Gastrocnemius medialis (tissue), 4 donors: ENCODE measurements at regions not wholly inside any gene's neighbourhood (a gene's known extent, or its start where the extent isn't known, plus 50 kb on each side); places are given as distances from the start of the nearest gene placed in this dataset.

Source experiments
- ATAC-seq, 2 donors: fragments of 150-250 bp; one replicate each; pipeline ENCODE4 v1.9.1; 2016
- DNase-seq, 2 donors: peaks; one replicate each; pipeline ENCODE4 v3.0.0-alpha.2; 2019
- H3K27ac ChIP-seq, 4 donors: fragments of 200-600 bp; sonication (generic); 1 replicate in 1 of 4; 2 replicates in 3 of 4; pipeline ENCODE4 v1.5.1; 2016 to 2018; ENCODE audit warnings: mild to moderate bottlenecking in 2 of 4, moderate library complexity in 1 of 4
- H3K27me3 ChIP-seq, 3 donors: fragments of 200-600 bp; sonication (generic) in 2 of 3; 1 replicate in 1 of 3; 2 replicates in 2 of 3; pipeline versions ENCODE4 v1.5.1 to v1.6.0; 2016 to 2019; ENCODE audit warnings: mild to moderate bottlenecking in 1 of 3, moderate library complexity in 1 of 3
- H3K36me3 ChIP-seq, 2 donors: fragments of 200-600 bp; sonication (generic) in 1 of 2; one replicate each; pipeline ENCODE4 v1.5.1; 2017 to 2018
- H3K4me1 ChIP-seq, 2 donors: fragments of 200-600 bp; sonication (generic) in 1 of 2; one replicate each; pipeline ENCODE4 v1.5.1; 2016 to 2017; ENCODE audit warnings: mild to moderate bottlenecking in 2 of 2
- H3K4me3 ChIP-seq, 4 donors: fragments of 200-600 bp; sonication (generic) in 3 of 4; 1 replicate in 1 of 4; 2 replicates in 3 of 4; pipeline ENCODE4 v1.5.1; 2016 to 2019; ENCODE audit warnings: mild to moderate bottlenecking in 2 of 4
- H3K9me3 ChIP-seq, 3 donors: fragments of 200-600 bp; sonication (generic) in 2 of 3; 1 replicate in 1 of 3; 2 replicates in 2 of 3; pipeline ENCODE4 v1.5.1; 2016 to 2019
- POLR2A ChIP-seq, 2 donors: fragments of 450-650 bp; IDR thresholded peaks; one replicate each; pipeline ENCODE4 v1.6.1; 2017; ENCODE audit warnings: antibody characterized with exemption in 2 of 2, mild to moderate bottlenecking in 2 of 2, moderate library complexity in 2 of 2
- in situ Hi-C, 4 donors: fragments of 200-750 bp; cut with MboI; loops; one replicate each; pipeline versions ENCODE4 v1.15.0 to v1.8.0; 2017; ENCODE audit warnings: low sequenced_read_pairs in 4 of 4
- intact Hi-C: fragments of 100-400 bp; cut with DNase I; formaldehyde crosslinking; loops from one replicate; pipeline ENCODE4 v1.15.1; 2023; ENCODE audit warnings: low total_unique reads
- TF ChIP-seq, protein P1 (sequence below), 5 experiments: fragments of 450-650 bp in 3 of 5; fragments of 200-600 bp in 2 of 5; sonication (generic) in 2 of 5; IDR thresholded peaks in 4 of 5; conservative IDR thresholded peaks in 1 of 5; 1 replicate in 4 of 5; 2 replicates in 1 of 5; pipeline ENCODE4 v1.5.1; 2016 to 2019; ENCODE audit warnings: antibody characterized with exemption in 5 of 5, mild to moderate bottlenecking in 3 of 5, moderate library complexity in 3 of 5

DNA sequence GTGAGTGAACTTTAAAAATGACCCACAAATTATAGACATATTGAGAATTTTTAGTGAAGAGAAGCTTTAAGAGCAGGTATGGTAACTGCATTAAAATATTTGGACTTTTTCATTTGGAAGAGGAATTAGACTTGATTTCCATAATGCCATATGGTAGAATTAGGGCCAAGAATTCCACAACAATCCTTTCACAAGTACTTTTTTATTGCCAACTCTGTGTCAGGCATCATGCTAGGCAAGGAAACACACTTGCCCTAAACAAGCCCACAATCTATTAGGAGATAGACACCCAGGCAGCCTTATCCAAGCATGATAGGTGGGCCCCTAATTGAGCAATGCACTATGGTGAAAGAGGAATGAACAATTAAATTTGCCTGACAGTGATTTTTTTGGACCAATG lies 353.0 kb downstream of the TGFB2 start:
- no peaks in the 10 kb centered on the region for H3K27me3 ChIP-seq
- H3K9me3 ChIP-seq, result no peaks in the 10 kb centered on the region
- H3K4me3 ChIP-seq, result no peak overlapping the region
- ATAC-seq (no peak), DNase-seq (no peak)
- H3K36me3 ChIP-seq, result no peaks in the 10 kb centered on the region
- TF ChIP-seq POLR2A (IDR thresholded peaks at IDR 0.05), result no peak
- TF ChIP-seq, protein P1, sequence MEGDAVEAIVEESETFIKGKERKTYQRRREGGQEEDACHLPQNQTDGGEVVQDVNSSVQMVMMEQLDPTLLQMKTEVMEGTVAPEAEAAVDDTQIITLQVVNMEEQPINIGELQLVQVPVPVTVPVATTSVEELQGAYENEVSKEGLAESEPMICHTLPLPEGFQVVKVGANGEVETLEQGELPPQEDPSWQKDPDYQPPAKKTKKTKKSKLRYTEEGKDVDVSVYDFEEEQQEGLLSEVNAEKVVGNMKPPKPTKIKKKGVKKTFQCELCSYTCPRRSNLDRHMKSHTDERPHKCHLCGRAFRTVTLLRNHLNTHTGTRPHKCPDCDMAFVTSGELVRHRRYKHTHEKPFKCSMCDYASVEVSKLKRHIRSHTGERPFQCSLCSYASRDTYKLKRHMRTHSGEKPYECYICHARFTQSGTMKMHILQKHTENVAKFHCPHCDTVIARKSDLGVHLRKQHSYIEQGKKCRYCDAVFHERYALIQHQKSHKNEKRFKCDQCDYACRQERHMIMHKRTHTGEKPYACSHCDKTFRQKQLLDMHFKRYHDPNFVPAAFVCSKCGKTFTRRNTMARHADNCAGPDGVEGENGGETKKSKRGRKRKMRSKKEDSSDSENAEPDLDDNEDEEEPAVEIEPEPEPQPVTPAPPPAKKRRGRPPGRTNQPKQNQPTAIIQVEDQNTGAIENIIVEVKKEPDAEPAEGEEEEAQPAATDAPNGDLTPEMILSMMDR (IDR thresholded peaks at IDR 0.05 in 4 of 5, conservative IDR thresholded peaks at IDR 0.05 in 1 of 5), result no peak
- no peaks in the 10 kb centered on the region for H3K4me1 ChIP-seq
- in situ Hi-C loops, result no loop called here
- H3K27ac ChIP-seq, result no peak overlapping the region
- intact Hi-C loops, result no loop called here

DNA sequence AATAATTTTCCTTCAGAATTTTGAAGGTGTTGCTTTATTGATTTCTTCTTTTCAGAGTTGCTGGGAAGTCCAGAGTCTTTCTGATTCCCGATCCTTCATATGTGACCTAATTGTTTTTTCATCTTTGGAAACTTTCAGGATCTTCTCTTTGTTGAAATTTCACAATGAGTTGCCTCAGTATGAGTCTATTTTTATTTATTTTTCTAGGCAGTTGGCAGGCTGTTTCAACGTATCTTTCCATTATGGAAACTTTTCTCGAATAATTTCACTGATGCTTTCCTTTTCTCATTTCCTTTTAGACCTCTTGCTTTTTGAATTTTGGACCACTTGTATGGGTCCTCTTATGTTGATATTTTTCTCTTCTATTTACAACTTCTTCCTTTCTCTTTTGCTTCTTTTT lies 354.3 kb downstream of the TGFB2 start:
- in situ Hi-C loops, result no loop called here
- no peak for TF ChIP-seq POLR2A (IDR thresholded peaks at IDR 0.05)
- TF ChIP-seq, protein P1 (IDR thresholded peaks at IDR 0.05 in 4 of 5, conservative IDR thresholded peaks at IDR 0.05 in 1 of 5), result no peak
- ATAC-seq, result no peak

DNA sequence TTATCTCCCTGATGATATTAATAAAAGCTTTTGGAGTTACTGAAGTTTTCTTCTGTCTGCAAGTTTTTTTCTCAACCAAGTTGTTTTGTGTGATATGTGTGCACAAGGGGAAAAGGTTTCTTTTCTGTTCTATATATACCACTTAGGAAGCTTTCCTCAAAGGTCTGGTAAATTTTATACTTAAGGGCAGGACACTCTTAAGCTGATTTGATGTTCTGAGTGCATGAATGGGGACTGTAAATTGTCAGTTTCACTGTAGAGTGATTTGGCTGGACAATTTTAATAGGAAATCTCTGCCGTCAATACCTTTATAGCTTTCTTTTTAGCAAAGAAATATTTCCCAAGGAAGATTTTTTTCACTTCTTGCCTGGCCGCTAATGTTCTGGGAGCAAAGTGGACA lies 354.7 kb downstream of the TGFB2 start:
- intact Hi-C loops (no loop called here), in situ Hi-C loops (no loop called here)

More for the DNA sequence above, 354.3 kb downstream of the TGFB2 start:
- H3K27ac ChIP-seq, result no peak overlapping the region
- no peak for DNase-seq
- intact Hi-C loops, result no loop called here
- no peaks in the 10 kb centered on the region for H3K27me3 ChIP-seq
- H3K4me3 ChIP-seq, result no peak overlapping the region
- H3K4me1 ChIP-seq, result no peaks in the 10 kb centered on the region
- no peaks in the 10 kb centered on the region for H3K9me3 ChIP-seq
- H3K36me3 ChIP-seq, result no peaks in the 10 kb centered on the region

DNA sequence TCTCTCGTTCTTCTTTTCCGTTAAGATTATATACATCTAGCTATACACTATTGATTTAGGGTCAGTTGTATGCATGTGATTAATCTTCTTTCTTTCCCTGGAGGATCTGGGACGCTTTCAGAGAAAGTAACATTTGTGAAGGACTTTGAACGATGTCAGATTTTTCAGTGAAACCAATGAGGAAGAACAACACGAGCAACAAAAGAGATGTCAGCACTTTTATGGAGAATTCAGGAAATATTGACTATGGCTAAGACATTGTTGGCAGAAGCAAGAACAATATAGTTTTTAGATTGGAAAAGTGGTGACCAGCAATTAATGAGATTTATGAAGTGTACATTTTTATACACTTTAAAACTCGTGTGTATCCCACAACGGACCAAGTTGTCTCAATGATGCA lies 355.5 kb downstream of the TGFB2 start:
- Histone ChIP-seq H3K27ac (no peak overlapping the region), H3K9me3 (no peaks in the 10 kb centered on the region), H3K4me3 (no peak overlapping the region), H3K4me1 (no peaks in the 10 kb centered on the region), H3K36me3 (no peaks in the 10 kb centered on the region), H3K27me3 (no peaks in the 10 kb centered on the region)
- no peak for ATAC-seq
- no peak for DNase-seq
- TF ChIP-seq POLR2A (IDR thresholded peaks at IDR 0.05), result no peak
- TF ChIP-seq, protein P1 (IDR thresholded peaks at IDR 0.05 in 4 of 5, conservative IDR thresholded peaks at IDR 0.05 in 1 of 5), result no peak
- intact Hi-C loops, result no loop called here
- in situ Hi-C loops, result no loop called here

More for the DNA sequence above, 354.7 kb downstream of the TGFB2 start:
- no peak for TF ChIP-seq POLR2A (IDR thresholded peaks at IDR 0.05)
- TF ChIP-seq, protein P1 (IDR thresholded peaks at IDR 0.05 in 4 of 5, conservative IDR thresholded peaks at IDR 0.05 in 1 of 5), result no peak
- Histone ChIP-seq H3K27ac (no peak overlapping the region), H3K9me3 (no peaks in the 10 kb centered on the region), H3K4me3 (no peak overlapping the region), H3K4me1 (no peaks in the 10 kb centered on the region), H3K36me3 (no peaks in the 10 kb centered on the region), H3K27me3 (no peaks in the 10 kb centered on the region)
- ATAC-seq (no peak), DNase-seq (no peak)

DNA sequence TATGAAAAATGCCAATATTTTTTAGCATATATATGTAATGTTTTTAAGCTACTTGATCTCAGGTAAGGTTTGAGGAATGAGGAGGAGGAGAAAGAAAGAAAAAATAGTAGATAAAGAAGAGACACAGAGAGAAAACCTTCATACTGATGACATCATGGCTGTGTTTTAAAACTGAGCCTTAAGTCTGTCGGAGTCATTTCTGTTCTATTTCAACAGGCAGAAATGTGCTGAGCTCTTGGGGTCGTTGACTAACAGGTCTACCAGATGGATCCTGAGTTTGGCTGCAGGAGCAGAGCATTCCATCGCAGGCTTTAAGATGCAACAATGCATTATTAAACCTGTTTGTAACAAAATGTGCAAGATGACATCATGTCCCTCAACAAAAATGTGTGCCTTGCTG lies 356.0 kb downstream of the TGFB2 start:
- in situ Hi-C loops, result no loop called here
- TF ChIP-seq, protein P1 (IDR thresholded peaks at IDR 0.05 in 4 of 5, conservative IDR thresholded peaks at IDR 0.05 in 1 of 5), result no peak
- TF ChIP-seq POLR2A (IDR thresholded peaks at IDR 0.05), result no peak
- ATAC-seq (no peak), DNase-seq (no peak)
- Histone ChIP-seq H3K4me3 (no peak overlapping the region), H3K36me3 (no peaks in the 10 kb centered on the region), H3K27me3 (no peaks in the 10 kb centered on the region), H3K4me1 (no peaks in the 10 kb centered on the region), H3K27ac (no peak overlapping the region), H3K9me3 (no peaks in the 10 kb centered on the region)
- intact Hi-C loops, result no loop called here
